ENCODE measurements at regions not wholly inside any gene's neighbourhood (a gene's known extent, or its start where the extent isn't known, plus 50 kb on each side); places are given as distances from the start of the nearest gene placed in this dataset.
"Not testable (repeated sequence)": the region's sequence is repeated elsewhere in the genome, so short reads cannot be mapped to it uniquely, and the experiment has no call there.

DNA sequence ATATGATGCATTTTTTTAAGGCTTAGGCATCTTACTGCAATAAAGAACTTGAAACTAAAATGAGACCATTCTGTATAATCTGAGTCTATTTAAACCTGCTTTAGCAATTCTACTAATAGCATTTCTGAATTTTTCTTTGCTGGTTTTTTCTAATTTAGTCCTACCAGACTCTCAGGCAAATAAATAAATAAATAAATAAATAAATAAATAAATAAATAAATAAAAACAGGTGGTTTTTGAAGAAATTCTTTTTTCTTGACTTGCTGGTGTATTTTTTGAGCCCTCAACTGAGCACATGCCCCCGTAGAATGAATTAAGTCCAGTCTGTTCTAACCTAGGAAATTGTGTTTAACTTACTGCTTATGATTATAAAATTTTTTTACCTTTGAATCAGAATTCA lies 134.7 kb upstream of the FOXP2 start:
- no peak for DNase-seq

DNA sequence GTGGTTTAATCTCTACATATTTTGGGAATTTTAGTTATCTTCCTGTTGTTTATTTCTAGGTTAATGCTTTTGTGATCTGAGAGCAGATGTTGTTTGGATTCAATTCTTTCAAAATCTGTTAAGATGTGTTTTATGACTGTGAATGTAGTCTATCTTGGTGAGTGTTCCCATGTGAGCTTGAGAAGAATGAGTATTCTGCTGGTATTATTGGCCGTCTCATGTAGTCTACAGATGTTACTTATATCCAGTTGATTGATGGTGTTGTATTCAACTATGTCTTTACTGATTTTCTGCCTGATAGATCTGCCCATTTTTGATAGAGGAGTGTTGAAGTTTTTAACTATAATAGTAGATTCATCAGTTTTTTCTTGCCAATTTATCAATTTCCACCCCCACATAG lies 141.4 kb upstream of the FOXP2 start:
- DNase-seq = no peak

DNA sequence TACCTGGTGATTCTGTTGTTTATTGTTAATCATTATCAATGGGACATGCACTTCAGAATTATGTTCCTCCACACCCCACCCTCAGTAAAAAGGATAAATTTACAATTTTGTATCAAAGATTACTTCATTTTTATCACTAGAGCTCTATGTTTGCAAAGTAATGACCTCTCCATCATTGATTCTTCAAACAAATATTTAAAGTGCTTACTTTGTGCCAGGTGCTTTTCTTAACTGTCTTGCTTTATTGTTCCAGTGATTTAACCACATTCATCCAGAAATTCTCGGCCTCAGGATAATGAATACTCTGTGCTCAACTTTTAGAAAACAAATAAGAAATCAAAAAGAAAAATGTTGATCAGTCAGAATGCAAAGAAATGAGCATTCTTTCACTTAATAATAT lies 144.9 kb upstream of the FOXP2 start:
- DNase-seq = no peak

DNA sequence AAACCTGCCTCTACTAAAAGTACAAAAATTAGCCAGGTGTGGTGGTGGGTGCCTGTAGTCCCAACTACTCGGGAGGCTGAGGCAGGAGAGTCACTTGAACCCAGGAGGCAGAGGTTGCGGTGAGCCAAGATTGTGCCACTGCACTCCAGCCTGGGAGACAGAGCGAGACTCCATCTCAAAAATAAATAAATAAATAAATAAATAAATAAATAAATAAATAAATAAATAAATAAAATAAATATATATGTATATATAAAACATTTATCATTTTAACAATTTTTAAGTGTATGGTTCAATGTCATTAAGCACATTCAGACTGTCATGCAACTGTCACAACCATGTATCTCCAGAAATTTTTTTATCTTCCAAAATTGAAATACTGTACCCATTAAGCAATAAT lies 147.1 kb upstream of the FOXP2 start:
- DNase-seq = not testable (repeated sequence)

DNA sequence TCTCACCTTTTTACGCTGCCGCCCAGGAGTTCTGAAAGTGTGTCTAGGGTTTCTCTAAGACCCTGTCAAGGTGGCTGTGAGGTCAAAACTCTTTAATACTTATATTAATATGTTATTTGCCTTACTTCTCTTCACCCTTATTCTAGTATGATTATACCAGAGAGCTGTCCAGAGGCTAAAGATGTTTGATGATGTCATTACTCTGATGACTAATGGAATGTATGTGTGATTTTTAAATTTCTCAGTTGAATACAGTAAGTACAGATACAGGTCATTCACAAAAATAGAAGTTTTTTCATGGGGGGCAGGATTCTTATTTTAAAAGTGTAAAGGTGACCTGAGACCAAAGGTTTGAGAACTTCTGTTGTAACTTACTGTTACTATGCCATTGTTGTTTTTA lies 150.6 kb upstream of the FOXP2 start:
- DNase-seq = no peak

DNA sequence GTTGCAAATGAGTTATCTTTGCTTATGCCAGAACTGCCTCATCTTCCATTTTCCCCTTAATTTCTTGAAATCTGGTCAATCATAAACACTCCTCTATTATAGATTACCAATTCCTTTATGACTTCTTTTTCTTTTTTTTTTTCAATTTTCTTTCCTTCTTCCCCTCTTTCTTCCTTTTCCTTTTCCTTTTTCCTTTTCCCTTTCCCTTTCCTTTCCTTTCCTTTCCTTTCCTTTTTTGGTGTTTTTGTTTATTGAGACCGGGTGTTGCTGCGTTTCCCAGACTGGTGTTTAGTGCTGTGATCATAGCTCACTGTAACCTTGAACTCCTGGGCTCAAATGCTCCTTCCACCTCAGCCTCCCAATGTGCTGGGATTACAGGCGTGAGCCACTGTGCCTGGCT lies 151.4 kb upstream of the FOXP2 start:
- no peak for DNase-seq

DNA sequence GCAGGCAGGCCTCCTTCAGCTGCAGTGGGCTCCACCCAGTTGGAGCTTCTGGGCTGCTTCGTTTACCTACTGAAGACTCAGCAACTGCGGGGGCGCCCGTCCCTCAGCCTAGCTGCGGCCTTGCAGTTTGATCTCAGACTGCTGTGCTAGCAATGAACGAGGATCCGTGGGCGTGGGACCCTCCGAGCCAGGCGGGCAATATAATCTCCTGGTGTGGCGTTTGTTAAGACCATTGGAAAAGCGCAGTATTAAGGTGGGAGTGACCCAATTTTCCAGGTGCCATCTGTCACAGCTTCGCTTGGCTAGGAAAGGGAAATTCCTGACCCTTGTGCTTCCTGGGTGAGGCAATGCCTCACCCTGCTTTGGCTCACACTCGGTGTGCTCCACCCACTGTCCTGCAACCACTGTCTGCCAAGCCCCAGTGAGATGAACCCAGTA lies 159.2 kb upstream of the FOXP2 start:
- no peak for DNase-seq

DNA sequence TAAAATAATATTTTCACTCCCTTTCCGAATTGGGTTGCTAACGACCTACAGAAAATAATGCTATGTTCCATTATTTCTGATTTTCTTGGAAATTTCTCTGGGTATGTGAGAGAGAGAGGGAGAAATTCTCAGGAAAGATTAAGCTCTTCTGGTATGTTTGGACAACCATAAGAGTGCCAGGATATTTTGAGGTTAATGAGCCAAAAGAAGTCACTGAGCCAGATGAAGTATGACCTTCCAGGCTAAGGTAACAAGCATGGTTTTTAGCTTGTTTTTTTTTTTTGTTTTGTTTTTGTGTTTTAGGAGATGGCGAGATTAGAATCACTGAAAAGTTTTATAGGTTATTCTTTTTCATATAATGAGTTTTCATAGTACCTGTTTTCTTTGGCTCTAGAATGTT lies 171.0 kb upstream of the FOXP2 start:
- DNase-seq = no peak

DNA sequence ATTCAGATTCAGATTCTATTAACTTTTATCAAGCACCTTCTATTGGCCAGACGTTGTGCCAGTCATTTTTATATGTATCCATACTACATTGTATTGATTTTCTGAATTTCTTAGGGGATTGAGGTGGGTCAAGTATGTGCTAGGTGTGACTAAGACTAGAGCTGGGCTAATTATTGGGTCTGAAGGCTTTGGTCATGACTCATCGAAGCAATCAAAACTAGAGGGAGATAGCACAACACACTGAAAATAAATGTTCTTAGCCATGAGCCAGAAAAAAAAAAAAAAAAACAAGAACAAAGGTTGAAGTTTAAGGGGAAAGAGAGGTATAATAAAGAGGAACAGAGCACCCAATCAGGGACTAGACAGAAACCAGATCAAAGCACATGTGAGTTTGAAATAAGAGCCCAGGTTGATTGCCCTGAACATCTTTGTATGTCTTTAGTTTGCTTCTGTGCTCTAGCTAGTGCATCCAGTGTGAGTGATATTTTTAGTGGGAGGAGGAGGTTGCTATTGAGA lies 171.6 kb upstream of the FOXP2 start:
- DNase-seq = no peak

DNA sequence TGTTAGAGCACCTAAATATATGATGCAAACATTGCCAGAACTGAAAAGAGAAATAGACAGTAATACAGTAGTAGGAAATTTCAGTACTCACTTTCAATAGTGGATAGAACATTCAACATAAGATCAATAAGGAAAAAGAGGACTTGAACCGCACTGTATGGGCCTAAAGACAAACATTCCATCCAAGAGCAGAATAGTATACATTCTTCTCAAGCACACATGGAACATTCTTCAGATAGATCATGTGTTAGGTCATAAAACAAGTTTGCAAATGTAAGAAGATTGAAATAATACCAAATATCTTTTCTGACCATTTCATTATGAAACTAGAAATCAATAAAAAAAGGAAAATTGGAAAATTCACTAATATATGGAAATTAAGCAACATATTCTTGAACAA lies 185.4 kb upstream of the FOXP2 start:
- DNase-seq = no peak

DNA sequence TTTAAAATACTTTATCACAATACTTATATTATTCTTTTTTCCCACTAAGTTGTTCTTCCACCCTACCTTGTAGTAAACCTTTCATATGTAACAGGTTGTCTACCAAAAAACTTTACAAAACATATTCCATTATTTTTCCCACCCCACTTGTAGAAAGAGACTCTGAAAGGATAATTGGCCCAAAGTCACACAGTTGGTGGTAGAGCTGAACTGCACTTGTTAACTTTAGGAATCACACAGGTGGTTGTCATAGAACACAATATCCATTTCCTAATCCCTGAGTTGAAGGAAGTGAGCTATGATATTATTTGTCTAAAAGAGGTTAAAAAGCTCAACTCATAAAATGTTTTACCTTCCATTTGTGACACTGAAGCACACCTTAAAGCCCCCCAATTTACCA lies 188.8 kb upstream of the FOXP2 start:
- DNase-seq = no peak

DNA sequence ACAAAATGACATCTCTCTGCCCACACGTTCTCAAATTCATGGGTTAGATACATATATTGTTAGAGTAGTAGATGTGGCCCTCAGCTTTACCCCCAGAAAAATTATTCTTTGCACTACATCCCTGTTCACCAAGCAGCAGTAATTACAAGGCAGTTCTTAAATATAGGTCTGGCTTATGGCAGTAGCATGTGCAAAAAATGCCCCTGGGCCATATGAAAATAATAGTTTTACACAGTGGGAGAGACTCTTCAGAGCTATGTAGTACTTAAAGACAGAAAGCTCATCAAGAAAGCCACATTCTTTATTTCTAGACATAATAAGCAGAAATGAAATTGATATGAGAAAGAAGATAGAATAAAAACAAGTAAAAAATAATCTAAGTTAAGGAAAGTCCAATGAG lies 196.3 kb upstream of the FOXP2 start:
- DNase-seq = no peak

DNA sequence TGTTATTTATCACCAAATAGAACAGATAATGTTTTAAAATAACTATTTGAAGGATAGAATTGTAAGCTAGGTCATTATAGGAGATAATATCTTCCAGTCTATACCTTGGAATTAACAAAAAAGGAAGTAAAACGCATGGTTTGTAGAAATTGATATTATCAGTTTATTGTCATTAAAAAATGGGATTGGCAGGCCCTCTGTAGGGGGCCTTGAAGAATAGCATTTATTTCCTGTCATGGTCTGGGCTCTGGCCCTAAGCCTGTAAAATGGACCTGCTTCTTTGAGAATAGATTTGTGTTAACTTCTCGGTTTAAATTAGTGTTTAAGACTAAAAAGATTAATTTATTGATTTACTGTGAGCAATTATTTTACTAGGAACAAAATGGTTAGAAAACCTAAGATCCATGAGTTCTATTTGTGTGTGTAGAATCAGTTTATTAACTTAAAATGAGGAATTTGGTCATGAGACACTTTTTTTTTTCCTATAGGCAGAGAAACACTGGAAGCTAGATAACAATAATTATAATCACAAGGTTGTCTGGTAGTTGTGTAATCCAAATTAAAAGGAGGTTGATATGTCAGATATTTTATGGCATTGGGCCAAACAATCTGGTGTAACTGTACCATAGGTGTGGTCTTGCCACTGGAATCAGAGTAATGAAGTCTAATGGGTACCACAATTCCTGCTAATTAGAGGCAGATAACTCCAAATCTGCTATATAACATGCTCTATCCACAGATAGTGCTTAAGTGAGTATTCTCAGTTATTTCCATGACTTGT lies 197.4 kb upstream of the FOXP2 start:
- DNase-seq = no peak

DNA sequence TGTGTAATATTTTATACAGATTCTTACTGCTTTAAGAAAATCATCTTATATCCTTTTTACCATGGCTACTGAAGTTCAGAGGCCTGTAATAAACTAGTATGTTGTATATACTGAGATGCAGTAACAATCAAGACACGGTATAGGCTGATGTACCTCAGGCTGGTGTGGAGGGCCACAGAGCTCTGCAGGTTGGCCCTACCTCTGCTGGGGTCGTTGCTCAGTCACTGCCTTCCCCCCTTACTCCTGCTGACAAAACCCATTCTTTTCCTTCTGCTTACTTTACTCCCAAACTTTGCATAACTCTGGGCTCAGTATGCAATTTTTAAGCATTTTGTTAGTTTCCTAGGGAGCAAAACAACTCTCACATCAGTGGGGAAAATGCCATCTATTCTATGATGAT lies 200.1 kb upstream of the FOXP2 start:
- DNase-seq = no peak

DNA sequence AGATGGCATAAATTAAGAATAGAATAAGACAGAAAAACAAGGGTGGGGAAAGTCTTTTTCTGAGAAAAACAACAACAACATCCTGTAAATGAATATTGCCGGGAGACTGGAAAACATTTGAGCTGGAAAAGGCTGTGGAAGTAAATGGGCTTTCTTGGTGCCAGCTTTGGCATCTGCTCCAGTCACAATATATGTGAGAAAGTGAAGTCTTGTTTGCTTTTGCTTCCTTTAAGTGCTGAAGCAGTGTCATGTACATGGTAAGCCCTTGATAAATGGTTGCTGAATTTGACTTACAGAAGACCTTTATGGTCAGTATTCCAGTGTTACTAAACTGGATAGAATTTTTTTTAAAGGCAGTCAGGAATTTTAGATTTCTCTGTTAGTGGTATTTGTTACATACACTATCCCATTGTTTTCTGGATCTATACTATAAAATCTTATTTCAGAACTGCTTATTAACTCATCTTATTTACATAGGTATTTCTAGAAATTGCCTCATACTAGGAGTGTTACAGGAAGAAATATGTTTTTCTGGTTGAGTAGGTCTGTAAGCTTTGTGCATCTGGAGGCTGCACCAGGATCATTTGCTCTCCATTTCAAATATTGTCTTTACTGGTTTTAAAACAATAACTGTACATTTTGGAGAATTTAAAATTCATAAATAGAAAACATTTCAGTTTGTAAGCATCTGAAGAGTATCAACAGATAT lies 201.7 kb upstream of the FOXP2 start:
- DNase-seq = no peak

DNA sequence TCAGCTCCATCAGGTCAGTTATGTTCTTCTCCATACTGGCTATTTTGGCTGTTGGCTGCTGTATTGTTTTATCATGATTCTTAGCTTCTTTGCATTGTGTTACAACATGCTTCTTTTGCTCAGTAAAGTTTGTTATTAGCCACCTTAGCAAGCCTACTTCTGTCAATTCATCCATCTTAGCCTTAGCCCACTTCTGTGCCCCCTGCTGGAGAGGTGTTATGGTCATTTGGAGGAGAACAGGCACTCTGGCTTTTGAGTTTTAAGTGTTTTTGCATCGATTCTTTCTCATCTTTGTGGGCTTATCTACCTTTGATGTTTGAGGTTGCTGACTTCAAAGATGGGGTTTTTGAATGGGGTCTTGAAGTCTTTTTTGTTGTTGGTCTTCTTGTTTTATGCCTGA lies 204.6 kb upstream of the FOXP2 start:
- DNase-seq = no peak

DNA sequence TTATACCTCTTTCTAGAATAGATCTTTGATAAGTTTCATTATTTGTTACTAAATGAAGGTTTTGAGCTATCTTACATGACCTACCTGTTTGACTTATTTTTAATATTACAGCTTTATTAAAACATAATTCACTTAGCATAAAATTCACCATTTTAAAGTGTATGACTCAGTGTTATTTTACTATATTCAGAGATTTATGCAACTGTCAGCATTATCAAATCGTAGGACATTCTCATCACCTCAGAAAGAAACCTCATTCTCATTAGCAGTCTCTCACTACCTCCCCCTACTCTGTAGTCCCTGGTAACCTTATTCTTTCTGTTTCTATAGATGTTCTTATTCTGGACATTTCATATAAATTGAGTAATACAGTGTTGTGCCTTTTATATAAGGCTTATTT lies 207.9 kb upstream of the FOXP2 start:
- no peak for DNase-seq

DNA sequence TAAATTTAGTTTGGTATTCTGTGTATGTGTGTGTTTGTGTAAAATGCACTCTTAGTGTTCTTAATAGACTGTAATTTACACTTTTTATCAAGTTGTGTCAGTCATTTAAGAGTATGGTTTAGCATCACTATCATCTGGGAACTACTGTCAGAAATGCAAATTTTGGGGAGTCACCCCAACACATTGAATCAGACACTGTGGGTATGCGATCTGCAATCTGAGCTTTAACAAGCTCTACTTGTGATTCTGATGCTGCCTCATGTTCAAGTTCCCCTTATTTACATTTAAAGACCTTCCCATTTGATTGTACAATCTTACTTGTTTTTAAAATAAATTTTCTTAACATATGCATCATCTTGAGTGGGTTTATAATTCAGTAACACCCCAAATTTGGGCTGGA lies 218.1 kb upstream of the FOXP2 start:
- DNase-seq = no peak

DNA sequence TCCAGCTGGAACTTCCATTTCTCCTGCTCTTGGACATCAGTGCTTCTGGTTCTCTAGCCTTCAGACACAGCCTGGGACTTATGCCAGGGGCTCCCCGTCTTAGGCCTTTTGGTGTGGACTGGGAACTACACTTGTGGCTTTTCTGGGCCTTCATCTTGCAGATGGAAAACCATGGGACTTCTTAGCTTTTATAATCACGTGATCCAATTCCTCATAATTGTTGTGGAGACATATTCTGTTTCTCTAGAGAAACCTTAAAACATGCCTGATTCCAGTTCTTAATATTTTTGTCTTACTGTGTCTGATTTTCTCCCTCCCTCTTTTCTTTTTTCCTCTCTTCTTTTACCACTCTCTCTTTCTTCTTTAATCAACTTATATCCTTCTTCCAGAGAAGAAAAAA lies 224.2 kb upstream of the FOXP2 start:
- no peak for DNase-seq

DNA sequence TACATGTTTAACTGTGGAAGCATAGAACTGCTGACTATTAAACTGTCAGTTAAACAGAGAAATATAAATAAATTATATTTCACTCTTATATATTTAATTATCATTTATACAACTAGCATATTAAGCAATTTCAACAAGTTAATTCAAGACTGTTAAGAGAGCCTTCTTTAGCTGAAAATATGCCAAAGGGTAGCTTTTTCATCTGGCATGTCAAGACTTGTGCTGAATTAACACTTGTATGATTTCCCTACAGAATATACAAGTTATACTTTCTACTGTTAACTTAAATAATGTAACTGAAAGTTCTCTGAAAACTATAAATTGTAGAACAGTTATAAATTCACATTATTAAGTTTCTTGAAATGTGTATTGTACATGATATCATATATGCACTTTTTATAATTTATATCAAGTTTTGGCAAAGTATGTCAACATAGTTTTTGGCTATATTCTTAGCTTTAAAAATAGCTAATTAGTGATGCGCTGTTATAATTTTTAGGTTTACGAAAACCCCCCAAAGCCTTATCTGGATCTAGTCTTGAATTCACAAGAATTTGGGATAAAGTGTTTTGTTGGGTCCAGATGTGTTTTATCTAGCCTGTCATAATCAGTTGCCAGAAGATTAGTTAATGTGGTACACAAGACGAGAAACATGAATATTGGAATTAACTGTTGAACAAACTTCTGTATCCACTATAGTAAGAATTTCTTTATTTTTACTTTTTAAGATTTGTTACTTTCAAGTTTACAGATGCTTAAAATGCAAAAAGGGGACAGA lies 231.1 kb upstream of the FOXP2 start:
- no peak for DNase-seq

DNA sequence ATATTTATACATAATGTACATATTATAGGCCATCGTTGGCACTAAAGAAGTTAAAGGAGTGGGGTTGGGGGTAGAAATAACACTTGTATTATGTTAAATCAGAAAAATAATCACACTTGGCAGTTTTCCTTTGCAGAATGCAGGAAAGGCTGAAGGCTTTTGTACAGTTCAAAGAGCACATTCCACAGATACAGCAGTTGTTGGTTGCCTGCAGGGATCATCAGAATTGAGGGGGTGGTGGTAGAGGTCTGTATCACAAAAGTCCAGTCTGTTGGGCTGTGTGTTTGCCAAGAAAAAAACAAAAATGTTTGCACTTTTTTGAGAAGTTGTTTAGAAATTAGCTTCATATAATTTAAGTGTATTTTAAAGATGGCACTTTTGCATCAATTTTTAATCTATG lies 231.8 kb upstream of the FOXP2 start:
- DNase-seq = no peak

DNA sequence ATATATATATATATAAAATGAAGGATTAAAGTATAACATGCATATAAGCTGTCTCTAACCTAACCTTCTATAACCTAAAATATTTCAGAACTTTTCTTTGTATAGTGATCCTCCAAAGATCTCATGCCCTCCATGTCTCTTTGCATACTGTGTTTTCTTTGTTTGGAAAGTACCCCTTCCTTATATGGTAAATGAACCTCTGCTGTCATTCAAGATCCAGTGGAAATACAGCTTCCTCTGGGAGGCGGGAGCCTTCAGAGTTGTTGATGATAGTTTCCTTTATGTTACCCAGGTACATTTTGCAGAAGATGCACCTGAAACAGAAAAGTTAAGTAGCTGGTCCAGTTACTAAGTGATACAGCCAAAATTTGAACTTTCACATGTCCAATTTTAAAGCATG lies 233.3 kb upstream of the FOXP2 start:
- DNase-seq = no peak

DNA sequence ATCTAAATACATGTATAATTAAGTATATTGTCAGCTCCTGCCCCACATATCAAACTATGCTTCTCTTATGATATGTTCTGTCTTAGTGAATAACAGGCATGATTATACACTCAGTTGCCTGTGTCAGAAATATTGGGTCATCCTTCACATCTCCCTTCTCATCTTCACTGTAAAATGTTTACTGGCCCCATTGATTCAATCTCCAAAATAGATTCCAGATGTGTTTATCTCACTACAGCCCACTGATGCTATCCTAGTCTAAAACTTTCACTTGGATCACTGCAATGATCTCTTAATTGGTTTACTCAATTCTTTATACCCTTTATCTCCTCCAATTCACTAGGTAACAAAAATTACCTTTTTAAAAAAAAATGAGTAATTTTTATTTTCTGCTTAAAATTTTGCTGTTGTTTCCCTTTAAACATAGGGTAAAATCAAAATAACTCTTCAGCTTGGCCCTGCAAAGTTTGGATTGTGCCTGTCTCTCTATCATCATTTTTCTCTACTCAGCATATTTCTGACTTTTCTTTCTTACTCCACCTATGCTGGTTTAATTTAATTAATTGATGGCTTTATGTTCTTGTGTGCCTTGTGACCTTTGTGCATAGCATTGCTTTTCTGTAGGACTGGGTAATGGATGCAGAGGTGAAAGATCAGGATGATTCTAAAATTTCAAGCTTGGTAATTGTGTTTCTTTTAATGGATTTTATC lies 233.9 kb upstream of the FOXP2 start:
- no peak for DNase-seq
